CD14-positive monocyte (primary cell): ENCODE measurements at regions not wholly inside any gene's neighbourhood (a gene's known extent, or its start where the extent isn't known, plus 50 kb on each side); places are given as distances from the start of the nearest gene placed in this dataset.

Experiments used
- DNase-seq, 3 donors: peaks; one replicate each; pipeline ENCODE4 v3.0.0-alpha.2; 2011 to 2022
- H2AFZ ChIP-seq: 2 replicates; pipeline ENCODE4 v1.6.0; 2012; ENCODE audit warnings: mild to moderate bottlenecking, low read depth, low read length, inconsistent platforms; ENCODE audit not compliant: insufficient read depth, poor library complexity, severe bottlenecking
- H3K27ac ChIP-seq, 2 donors: 1 replicate in 1 of 2; 2 replicates in 1 of 2; pipeline ENCODE4 v1.5.1; 2012 to 2013; ENCODE audit warnings: low read length in 2 of 2, control low read depth in 1 of 2, inconsistent platforms in 1 of 2, low read depth in 1 of 2, mild to moderate bottlenecking in 1 of 2
- H3K27me3 ChIP-seq, 2 donors: one replicate each; pipeline versions ENCODE4 v1.6.0 to v1.6.1; 2011 to 2013; ENCODE audit warnings: low read length in 2 of 2; ENCODE audit not compliant: control insufficient read depth in 2 of 2, insufficient read depth in 2 of 2
- H3K36me3 ChIP-seq, 2 donors: replicated peaks in 1 of 2; 1 replicate in 1 of 2; 2 replicates in 1 of 2; pipeline versions ENCODE4 v1.5.1 to v1.6.1; 2012 to 2013; ENCODE audit warnings: low read length in 2 of 2, control low read depth in 1 of 2, inconsistent platforms in 1 of 2, mild to moderate bottlenecking in 1 of 2; ENCODE audit not compliant: insufficient read depth in 2 of 2, control insufficient read depth in 1 of 2
- H3K4me1 ChIP-seq, 2 donors: 1 replicate in 1 of 2; 2 replicates in 1 of 2; pipeline versions ENCODE4 v1.5.1 to v1.6.1; 2012 to 2013; ENCODE audit warnings: low read length in 2 of 2, control low read depth in 1 of 2, inconsistent platforms in 1 of 2, mild to moderate bottlenecking in 1 of 2, moderate library complexity in 1 of 2; ENCODE audit not compliant: insufficient read depth in 2 of 2, control insufficient read depth in 1 of 2
- H3K4me2 ChIP-seq: replicated peaks from 2 replicates; pipeline ENCODE3; 2012; ENCODE audit warnings: low read length, moderate library complexity, mild to moderate bottlenecking; ENCODE audit not compliant: poor library complexity, severe bottlenecking; ENCODE audit errors: extremely low read depth
- H3K4me3 ChIP-seq, 3 experiments: fragments of 200-600 bp in 1 of 3; sonication (generic) in 1 of 3; replicated peaks in 1 of 3; 1 replicate in 2 of 3; 2 replicates in 1 of 3; pipeline ENCODE4 v1.5.1; 2011 to 2013; ENCODE audit warnings: low read length in 3 of 3, mild to moderate bottlenecking in 3 of 3, control low read depth in 2 of 3, low read depth in 2 of 3, inconsistent platforms in 1 of 3, moderate library complexity in 1 of 3
- H3K79me2 ChIP-seq: 2 replicates; pipeline ENCODE4 v1.6.0; 2012; ENCODE audit warnings: mild to moderate bottlenecking, control low read depth, inconsistent platforms, low read length, moderate library complexity; ENCODE audit not compliant: insufficient read depth
- H3K9ac ChIP-seq: 2 replicates; pipeline ENCODE4 v1.6.0; 2017; ENCODE audit warnings: low read length, mild to moderate bottlenecking; ENCODE audit not compliant: insufficient read depth, poor library complexity, severe bottlenecking
- H3K9me3 ChIP-seq, 2 donors: replicated peaks in 1 of 2; 1 replicate in 1 of 2; 2 replicates in 1 of 2; pipeline versions ENCODE4 v1.5.1 to v1.6.1; 2012 to 2013; ENCODE audit warnings: low read length in 2 of 2, control low read depth in 1 of 2; ENCODE audit not compliant: control insufficient read depth in 1 of 2, insufficient read depth in 1 of 2
- H4K20me1 ChIP-seq: 2 replicates; pipeline ENCODE4 v1.6.0; 2012; ENCODE audit warnings: mild to moderate bottlenecking, low read length, control low read depth, moderate library complexity; ENCODE audit not compliant: insufficient read depth
- H3K27ac Mint-ChIP-seq, 7 donors: one replicate each; pipeline ENCODE4 v1.8.0; 2020; ENCODE audit warnings: mild to moderate bottlenecking in 7 of 7, mixed read lengths in 7 of 7, moderate library complexity in 6 of 7, inconsistent platforms in 2 of 7
- H3K27me3 Mint-ChIP-seq, 3 donors: one replicate each; pipeline ENCODE4 v1.8.0; 2021 to 2022; ENCODE audit warnings: low read depth in 3 of 3, mild to moderate bottlenecking in 3 of 3, mixed read lengths in 3 of 3, moderate library complexity in 3 of 3, inconsistent platforms in 1 of 3
- H3K36me3 Mint-ChIP-seq, 2 donors: one replicate each; pipeline ENCODE4 v1.8.0; 2020; ENCODE audit warnings: mixed read lengths in 2 of 2, inconsistent platforms in 1 of 2, mild to moderate bottlenecking in 1 of 2
- H3K4me1 Mint-ChIP-seq: one replicate; pipeline ENCODE4 v1.8.0; 2020; ENCODE audit warnings: mild to moderate bottlenecking, mixed read lengths
- H3K4me3 Mint-ChIP-seq, 2 donors: one replicate each; pipeline ENCODE4 v1.8.0; 2020; ENCODE audit warnings: mild to moderate bottlenecking in 2 of 2, mixed read lengths in 2 of 2, moderate library complexity in 1 of 2
- H3K9me3 Mint-ChIP-seq, 7 donors: one replicate each; pipeline ENCODE4 v1.8.0; 2020 to 2022; ENCODE audit warnings: mixed read lengths in 7 of 7, mild to moderate bottlenecking in 6 of 7, moderate library complexity in 6 of 7, inconsistent platforms in 2 of 7
- CTCF ChIP-seq: fragments of 200-600 bp; IDR thresholded peaks from one replicate; pipeline ENCODE4 v1.8.0; 2022; ENCODE audit warnings: antibody characterized with exemption, mild to moderate bottlenecking
- WGBS: methylation state at CpG from one replicate; pipeline ENCODE4 v1.1.5; 2013; ENCODE audit warnings: missing lambda C conversion rate; ENCODE audit not compliant: insufficient coverage; 5-methylcytosine and 5-hydroxymethylcytosine counted together
- intact Hi-C, 2 donors: fragments of 100-400 bp; cut with micrococcal nuclease; formaldehyde crosslinking; loops; one replicate each; pipeline versions ENCODE4 v1.15.0 to v1.15.1; 2023

GRCh38 chr3:117629505-117629904 lies 919.9 kb downstream of the TUSC7 start:
- no peaks in the 10 kb centered on the region for H3K36me3 ChIP-seq
- H3K4me2 ChIP-seq = no peak overlapping the region
- H3K79me2 ChIP-seq = no peaks in the 10 kb centered on the region
- H4K20me1 ChIP-seq = no peaks in the 10 kb centered on the region
- no peaks in the 10 kb centered on the region for H3K27me3 ChIP-seq
- no peak overlapping the region for H2AFZ ChIP-seq
- no peak overlapping the region for H3K27ac Mint-ChIP-seq
- no peak overlapping the region for H3K4me3 ChIP-seq
- H3K4me1 ChIP-seq = no peaks in the 10 kb centered on the region
- H3K27ac ChIP-seq = no peak overlapping the region
- H3K9ac ChIP-seq = no peak overlapping the region
- DNase-seq = no peak
- intact Hi-C loops = no loop called here
- H3K27me3 Mint-ChIP-seq = peaks cover 0 to 2% (median 0%) of the 10 kb centered on the region in 3 donors
- H3K4me1 Mint-ChIP-seq = no peaks in the 10 kb centered on the region
- TF ChIP-seq CTCF = no peak
- H3K36me3 Mint-ChIP-seq = no peaks in the 10 kb centered on the region
- 94% methylated on average over 5 of the region's 9 CpGs for WGBS
- H3K9me3 ChIP-seq = no peaks in the 10 kb centered on the region
- no peak overlapping the region for H3K4me3 Mint-ChIP-seq
- peaks cover 0 to 3% (median 0%) of the 10 kb centered on the region in 7 donors for H3K9me3 Mint-ChIP-seq

DNA sequence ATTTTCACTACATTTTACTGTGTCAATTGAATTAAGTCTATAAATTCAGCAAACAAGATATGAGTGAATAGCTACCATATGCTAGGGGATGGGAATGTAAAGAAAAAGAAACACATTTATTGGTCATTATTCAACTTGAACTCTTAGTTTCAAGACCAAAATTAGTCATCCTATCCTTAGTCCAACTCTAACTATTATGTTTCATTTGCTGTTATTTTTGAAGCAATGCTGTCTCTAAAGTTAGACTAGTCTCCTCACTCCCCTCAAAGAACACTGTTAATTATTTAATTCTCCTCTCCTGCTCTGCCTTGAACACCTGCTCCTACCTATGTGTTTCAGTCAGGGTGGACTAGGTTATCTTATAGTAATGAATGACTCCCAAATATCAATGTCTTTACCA lies 920.9 kb downstream of the TUSC7 start:
- H3K4me2 ChIP-seq = no peak overlapping the region
- H2AFZ ChIP-seq = no peak overlapping the region
- H3K36me3 Mint-ChIP-seq = no peaks in the 10 kb centered on the region
- no peaks in the 10 kb centered on the region for H3K79me2 ChIP-seq
- H3K4me3 ChIP-seq = no peak overlapping the region
- no peak for TF ChIP-seq CTCF
- peaks cover 0 to 3% (median 0%) of the 10 kb centered on the region in 7 donors for H3K9me3 Mint-ChIP-seq
- no peak overlapping the region for H3K27ac Mint-ChIP-seq
- H3K27ac ChIP-seq = no peak overlapping the region
- no peak for DNase-seq
- no peaks in the 10 kb centered on the region for H4K20me1 ChIP-seq
- H3K27me3 Mint-ChIP-seq = peaks cover 0 to 2% (median 0%) of the 10 kb centered on the region in 3 donors
- H3K27me3 ChIP-seq = no peaks in the 10 kb centered on the region
- H3K4me1 ChIP-seq = no peaks in the 10 kb centered on the region
- intact Hi-C loops = no loop called here
- H3K4me1 Mint-ChIP-seq = no peaks in the 10 kb centered on the region
- H3K9ac ChIP-seq = no peak overlapping the region
- no peaks in the 10 kb centered on the region for H3K9me3 ChIP-seq
- H3K4me3 Mint-ChIP-seq = no peak overlapping the region
- no peaks in the 10 kb centered on the region for H3K36me3 ChIP-seq
